H9 (cell line): ENCODE measurements at regions not wholly inside any gene's neighbourhood (a gene's known extent, or its start where the extent isn't known, plus 50 kb on each side); places are given as distances from the start of the nearest gene placed in this dataset.

Source experiments
- DNase-seq: peaks from one replicate; pipeline ENCODE4 v3.0.0-alpha.2; 2017
- H2AFZ ChIP-seq: one replicate; pipeline ENCODE4 v1.6.1; 2013; ENCODE audit warnings: mild to moderate bottlenecking, low read length, control low read depth, moderate library complexity
- H2AK5ac ChIP-seq: 2 replicates; pipeline ENCODE4 v1.6.1; 2013; ENCODE audit warnings: low read length, control low read depth, mixed read lengths; ENCODE audit not compliant: insufficient read length
- H2BK120ac ChIP-seq: one replicate; pipeline ENCODE4 v1.6.1; 2013; ENCODE audit warnings: low read depth, mild to moderate bottlenecking, low read length, control low read depth, inconsistent platforms; ENCODE audit not compliant: poor library complexity, severe bottlenecking
- H2BK12ac ChIP-seq: 2 replicates; pipeline ENCODE4 v1.6.1; 2013; ENCODE audit warnings: low read length, control low read depth, mixed read lengths, low read depth; ENCODE audit not compliant: insufficient read length
- H2BK15ac ChIP-seq: 2 replicates; pipeline ENCODE4 v1.6.1; 2013; ENCODE audit warnings: low read depth, low read length, control low read depth
- H2BK20ac ChIP-seq: one replicate; pipeline ENCODE4 v1.6.1; 2013; ENCODE audit warnings: low read depth, mild to moderate bottlenecking, low read length, control low read depth, inconsistent platforms; ENCODE audit not compliant: poor library complexity, severe bottlenecking
- H2BK5ac ChIP-seq: 2 replicates; pipeline ENCODE4 v1.6.1; 2013; ENCODE audit warnings: low read length, control low read depth, mixed read lengths; ENCODE audit not compliant: insufficient read length
- H3K14ac ChIP-seq: 2 replicates; pipeline ENCODE4 v1.6.1; 2013; ENCODE audit warnings: low read length, control low read depth; ENCODE audit not compliant: insufficient read depth
- H3K18ac ChIP-seq: 2 replicates; pipeline ENCODE4 v1.6.1; 2013; ENCODE audit warnings: low read depth, mild to moderate bottlenecking, mixed read lengths, low read length, control low read depth; ENCODE audit not compliant: insufficient read length
- H3K23ac ChIP-seq: 2 replicates; pipeline ENCODE4 v1.6.1; 2013; ENCODE audit warnings: low read length, control low read depth, mixed read lengths, low read depth; ENCODE audit not compliant: insufficient read length
- H3K23me2 ChIP-seq: 2 replicates; pipeline ENCODE4 v1.6.1; 2013; ENCODE audit warnings: low read depth, mild to moderate bottlenecking, mixed read lengths, low read length, control low read depth; ENCODE audit not compliant: insufficient read length, poor library complexity, severe bottlenecking
- H3K27ac ChIP-seq: 2 replicates; pipeline ENCODE4 v1.5.1; 2013; ENCODE audit warnings: low read length, control low read depth, mixed read lengths, low read depth; ENCODE audit not compliant: insufficient read length
- H3K27me3 ChIP-seq: 2 replicates; pipeline ENCODE4 v1.6.1; 2013; ENCODE audit warnings: low read length, control low read depth, inconsistent platforms; ENCODE audit not compliant: insufficient read depth
- H3K4ac ChIP-seq: 2 replicates; pipeline ENCODE4 v1.6.1; 2013; ENCODE audit warnings: low read depth, mild to moderate bottlenecking, control low read depth, inconsistent platforms, low read length, moderate library complexity
- H3K4me1 ChIP-seq: 2 replicates; pipeline ENCODE4 v1.6.1; 2013; ENCODE audit warnings: low read length, control low read depth, inconsistent platforms; ENCODE audit not compliant: insufficient read depth
- H3K4me2 ChIP-seq: 2 replicates; pipeline ENCODE4 v1.6.1; 2013; ENCODE audit warnings: low read length, control low read depth, mixed read lengths; ENCODE audit not compliant: insufficient read length, insufficient read depth
- H3K56ac ChIP-seq: 2 replicates; pipeline ENCODE4 v1.6.1; 2013; ENCODE audit warnings: low read depth, mild to moderate bottlenecking, mixed read lengths, low read length, control low read depth; ENCODE audit not compliant: insufficient read length
- H3K79me1 ChIP-seq: 2 replicates; pipeline ENCODE4 v1.6.1; 2013; ENCODE audit warnings: low read depth, mild to moderate bottlenecking, moderate library complexity, low read length, control low read depth, inconsistent platforms; ENCODE audit not compliant: insufficient read depth, poor library complexity, severe bottlenecking
- H3K79me2 ChIP-seq: 2 replicates; pipeline ENCODE4 v1.6.1; 2013; ENCODE audit warnings: low read length, control low read depth, inconsistent platforms; ENCODE audit not compliant: insufficient read depth
- H3K9ac ChIP-seq: 2 replicates; pipeline ENCODE4 v1.6.1; 2013; ENCODE audit warnings: low read length, control low read depth, mixed read lengths; ENCODE audit not compliant: insufficient read length; ENCODE audit errors: extremely low read depth
- H3K9me3 ChIP-seq: one replicate; pipeline ENCODE4 v1.6.1; 2013; ENCODE audit warnings: low read depth, low read length, inconsistent platforms; ENCODE audit not compliant: control insufficient read depth
- H3T11ph ChIP-seq: one replicate; pipeline ENCODE4 v1.6.1; 2013; ENCODE audit warnings: mild to moderate bottlenecking, low read length, control low read depth, inconsistent platforms
- H4K20me1 ChIP-seq: one replicate; pipeline ENCODE4 v1.6.1; 2013; ENCODE audit not compliant: control insufficient read depth, insufficient read length, insufficient read depth
- H4K5ac ChIP-seq: 2 replicates; pipeline ENCODE4 v1.6.1; 2013; ENCODE audit warnings: low read depth, mild to moderate bottlenecking, mixed read lengths, low read length, control low read depth; ENCODE audit not compliant: insufficient read length
- H4K8ac ChIP-seq: replicated peaks from 2 replicates; pipeline ENCODE4 v1.6.1; 2013; ENCODE audit warnings: low read length, control low read depth, mixed read lengths, low read depth; ENCODE audit not compliant: insufficient read length
- H4K91ac ChIP-seq: 2 replicates; pipeline ENCODE4 v1.6.1; 2013; ENCODE audit warnings: low read depth, mild to moderate bottlenecking, moderate library complexity, mixed read lengths, low read length, control low read depth; ENCODE audit not compliant: insufficient read length
- H3K27ac Mint-ChIP-seq, 3 experiments: 2 replicates in 2 of 3; 3 replicates in 1 of 3; pipeline ENCODE4 v1.8.0; 2020 to 2021; ENCODE audit warnings: mixed read lengths in 3 of 3, mild to moderate bottlenecking in 1 of 3, moderate library complexity in 1 of 3
- H3K27me3 Mint-ChIP-seq: 2 replicates; pipeline ENCODE4 v1.8.0; 2021; ENCODE audit warnings: low read depth, mild to moderate bottlenecking, moderate library complexity, mixed read lengths
- H3K36me3 Mint-ChIP-seq, 3 experiments: 2 replicates in 2 of 3; 3 replicates in 1 of 3; pipeline ENCODE4 v1.8.0; 2020 to 2021; ENCODE audit warnings: low read depth in 3 of 3, mixed read lengths in 3 of 3; ENCODE audit not compliant: insufficient read depth in 1 of 3
- H3K4me1 Mint-ChIP-seq, 2 experiments: 2 replicates each; pipeline ENCODE4 v1.8.0; 2020; ENCODE audit warnings: mixed read lengths in 2 of 2
- H3K4me3 Mint-ChIP-seq, 2 experiments: 2 replicates in 1 of 2; 3 replicates in 1 of 2; pipeline ENCODE4 v1.8.0; 2020 to 2021; ENCODE audit warnings: mild to moderate bottlenecking in 2 of 2, mixed read lengths in 2 of 2, moderate library complexity in 1 of 2
- H3K9me3 Mint-ChIP-seq, 2 experiments: 2 replicates in 1 of 2; 3 replicates in 1 of 2; pipeline ENCODE4 v1.8.0; 2020; ENCODE audit warnings: mild to moderate bottlenecking in 2 of 2, mixed read lengths in 2 of 2, moderate library complexity in 1 of 2
- CTCF ChIP-seq: fragments of 200-600 bp; sonication (generic); conservative IDR thresholded peaks from 3 replicates; pipeline ENCODE4 v1.8.0; 2021; ENCODE audit warnings: antibody characterized with exemption, mild to moderate bottlenecking
- WGBS: extraction: QIAGEN DNeasy Blood & Tissue Kit; methylation state at CpG from one replicate; pipeline ENCODE4 v1.1.7; 2013; ENCODE audit warnings: missing lambda C conversion rate, low lambda C conversion rate, mixed read lengths; ENCODE audit not compliant: insufficient read length; ENCODE audit errors: extremely low coverage; 5-methylcytosine and 5-hydroxymethylcytosine counted together

GRCh38 chr1:208681878-208682663 lies 437.9 kb upstream of the PLXNA2 start:
- Histone ChIP-seq H2BK15ac (no peak overlapping the region), H3K79me1 (no peaks in the 10 kb centered on the region)

More at GRCh38 chr1:208681878-208682663, 437.9 kb upstream of the PLXNA2 start:
- Mint-ChIP-seq H3K9me3 (no peaks in the 10 kb centered on the region), H3K36me3 (no peaks in the 10 kb centered on the region), H3K4me3 (no peak overlapping the region), H3K27ac (no peak overlapping the region), H3K27me3 (no peaks in the 10 kb centered on the region), H3K4me1 (no peaks in the 10 kb centered on the region)
- Histone ChIP-seq H4K91ac (no peak overlapping the region), H3K14ac (no peak overlapping the region), H2BK20ac (no peak overlapping the region), H2AFZ (no peak overlapping the region), H2BK120ac (no peak overlapping the region), H3K23me2 (no peaks in the 10 kb centered on the region), H3K4me1 (no peaks in the 10 kb centered on the region), H4K20me1 (no peaks in the 10 kb centered on the region), H2BK12ac (no peak overlapping the region), H3K79me2 (no peaks in the 10 kb centered on the region), H3K27ac (no peak overlapping the region), H2AK5ac (no peak overlapping the region), H3K9ac (no peak overlapping the region), H3K18ac (no peak overlapping the region), H4K8ac (no peak overlapping the region), H3K27me3 (no peaks in the 10 kb centered on the region), H2BK5ac (no peak overlapping the region), H3K23ac (no peak overlapping the region), H3K4ac (no peak overlapping the region), H3K9me3 (no peaks in the 10 kb centered on the region), H3K4me2 (no peak overlapping the region), H4K5ac (no peak overlapping the region), H3K56ac (no peak overlapping the region), H3T11ph (no peak overlapping the region)
- no CpG with 5 or more reads among the region's 4 CpGs for WGBS
- TF ChIP-seq CTCF: no peak
- no peak for DNase-seq
